ENCODE measurements at regions not wholly inside any gene's neighbourhood (a gene's known extent, or its start where the extent isn't known, plus 50 kb on each side); places are given as distances from the start of the nearest gene placed in this dataset.

GRCh38 chr17:56009795-56010651 is 143.3 kb upstream of the ANKFN1 start (continued):
- no peak for TF ChIP-seq IRF2 (CRISPR knock-in tag; IDR thresholded peaks at IDR 0.05; ENCODE audit: borderline replicate concordance, low read depth)
- TF ChIP-seq AR (CRISPR knock-in tag; IDR thresholded peaks at IDR 0.05): no peak
- TF ChIP-seq ZNF281 (CRISPR knock-in tag; IDR thresholded peaks at IDR 0.05): no peak
- no peak for TF ChIP-seq ZBTB21 (CRISPR knock-in tag; IDR thresholded peaks at IDR 0.05; ENCODE audit: borderline replicate concordance)

- CTCF ChIA-PET: no interaction called here
- POLR2A ChIA-PET: no interaction called here
- no peak overlapping the region for H3K4me3 Mint-ChIP-seq
- H3K27ac Mint-ChIP-seq: no peak overlapping the region
- H3K27me3 Mint-ChIP-seq (ENCODE audit: low read depth): no peaks in the 10 kb centered on the region
- H3K4me1 Mint-ChIP-seq: peaks cover 10% of the 10 kb centered on the region
- peaks cover 8% of the 10 kb centered on the region for H3K9me3 Mint-ChIP-seq
- ATAC-seq (no peak), DNase-seq (ENCODE audit: low spot score) (no peak)
- peaks cover 3% of the 10 kb centered on the region for H3K36me3 Mint-ChIP-seq
- TF ChIP-seq ZNF281 (CRISPR knock-in tag; IDR thresholded peaks at IDR 0.05): no peak
- no peak for TF ChIP-seq CTCF (IDR thresholded peaks at IDR 0.05)
- no peak for TF ChIP-seq GRHL2 (CRISPR knock-in tag; IDR thresholded peaks at IDR 0.05; ENCODE audit: insufficient replicate concordance, severe bottlenecking)
- TF ChIP-seq STAT6 (CRISPR knock-in tag; conservative IDR thresholded peaks at IDR 0.05; ENCODE audit: low read depth): no peak
- no peak for TF ChIP-seq E2F5 (CRISPR knock-in tag; IDR thresholded peaks at IDR 0.05)
- TF ChIP-seq FOXP4 (CRISPR knock-in tag; IDR thresholded peaks at IDR 0.05): no peak
- no peak for TF ChIP-seq EMX1 (CRISPR knock-in tag; IDR thresholded peaks at IDR 0.05)
- TF ChIP-seq GTF2I (CRISPR knock-in tag; conservative IDR thresholded peaks at IDR 0.05): no peak
- no peak for TF ChIP-seq MAX (CRISPR knock-in tag; IDR thresholded peaks at IDR 0.05)
Observed at GRCh38 chr17:56011406-56012131, 141.7 kb upstream of the ANKFN1 start.
